ENCODE measurements at regions not wholly inside any gene's neighbourhood (a gene's known extent, or its start where the extent isn't known, plus 50 kb on each side); places are given as distances from the start of the nearest gene placed in this dataset.

- TF ChIP-seq CTCF (conservative IDR thresholded peaks at IDR 0.05 in 1 of 2, IDR thresholded peaks at IDR 0.05 in 1 of 2; ENCODE audit: extremely low read depth in 1 of 2, insufficient read depth in 1 of 2, low read depth in 1 of 2, low read length in 2 of 2), result no peak
- no peak for TF ChIP-seq EZH2 (IDR thresholded peaks at IDR 0.05; ENCODE audit: borderline replicate concordance, low read length)
Measured at GRCh38 chr6:1208876-1209275, 103.0 kb upstream of the FOXQ1 start.

All from mammary epithelial cell (primary cell).